ENCODE measurements at regions not wholly inside any gene's neighbourhood (a gene's known extent, or its start where the extent isn't known, plus 50 kb on each side); places are given as distances from the start of the nearest gene placed in this dataset.

- no peak overlapping the region for H3K4me3 ChIP-seq (replicated peaks in 1 of 2; ENCODE audit: low read depth in 2 of 2, low read length in 2 of 2)
- no peak for DNase-seq (ENCODE audit: low read depth in 2 of 2)
- TF ChIP-seq CTCF (IDR thresholded peaks at IDR 0.05; ENCODE audit: low read depth, low read length): no peak
Observed at GRCh38 chr14:53879022-53879686, 77.5 kb downstream of the BMP4 start.

DNA sequence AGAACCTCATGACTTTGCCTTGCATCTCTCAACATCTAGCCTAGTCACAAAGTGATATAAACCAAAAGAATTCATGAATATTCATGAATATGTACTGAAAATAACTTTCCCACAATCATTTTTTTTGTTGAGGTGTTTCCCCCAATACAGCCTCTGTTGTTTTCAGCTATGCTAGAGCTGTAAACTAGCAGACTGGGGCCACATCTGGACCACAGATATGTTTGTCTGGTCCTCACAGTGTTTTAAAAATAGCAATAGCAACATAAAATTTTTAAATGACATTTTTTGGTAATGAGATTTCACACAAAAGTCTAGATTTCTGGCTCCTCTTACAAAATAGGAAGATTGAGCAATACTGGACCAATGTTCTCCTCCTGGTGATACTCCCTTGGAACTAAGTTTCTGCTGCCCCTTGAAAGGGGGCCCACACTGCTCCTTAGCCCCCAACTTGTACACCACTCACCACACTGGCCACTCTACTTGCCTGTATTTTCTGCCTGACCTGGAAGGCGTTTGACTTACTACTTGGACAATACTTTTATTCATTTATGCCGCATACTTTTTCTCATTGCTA lies 81.2 kb downstream of the BMP4 start:
- TF ChIP-seq CTCF (IDR thresholded peaks at IDR 0.05; ENCODE audit: low read depth, low read length): no peak
- no peak for DNase-seq (ENCODE audit: low read depth in 2 of 2)

GRCh38 chr14:53874704-53875103 lies 81.9 kb downstream of the BMP4 start:
- H3K4me3 ChIP-seq (replicated peaks in 1 of 2; ENCODE audit: low read depth in 2 of 2, low read length in 2 of 2): no peak overlapping the region
- TF ChIP-seq CTCF (IDR thresholded peaks at IDR 0.05; ENCODE audit: low read depth, low read length): no peak
- DNase-seq (ENCODE audit: low read depth in 2 of 2): no peak

More for the DNA sequence above, 81.2 kb downstream of the BMP4 start:
- no peak overlapping the region for H3K4me3 ChIP-seq (replicated peaks in 1 of 2; ENCODE audit: low read depth in 2 of 2, low read length in 2 of 2)

DNA sequence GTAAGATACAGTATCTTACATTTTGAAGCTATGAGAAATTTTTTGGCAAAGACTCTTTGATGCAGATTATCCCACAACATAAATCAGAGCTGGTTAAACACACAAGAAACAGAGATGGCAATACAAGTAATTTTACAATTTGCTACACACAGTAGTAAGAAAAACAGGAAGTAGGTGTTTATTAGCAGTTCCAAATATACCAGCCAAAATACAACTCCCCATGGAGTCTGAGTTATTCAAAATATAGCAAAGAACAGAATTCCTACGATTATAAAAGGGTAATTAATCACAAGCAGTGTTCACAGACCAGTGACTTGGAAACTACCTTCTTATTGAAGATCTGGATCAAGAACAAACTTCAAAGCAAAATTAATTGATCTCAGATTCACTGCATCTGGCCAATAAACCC lies 83.9 kb downstream of the BMP4 start:
- no peak for TF ChIP-seq CTCF (IDR thresholded peaks at IDR 0.05; ENCODE audit: low read depth, low read length)
- no peak overlapping the region for H3K4me3 ChIP-seq (replicated peaks in 1 of 2; ENCODE audit: low read depth in 2 of 2, low read length in 2 of 2)
- DNase-seq (ENCODE audit: low read depth in 2 of 2): peak in 1 of 2 donors; percentile 63

GRCh38 chr14:53871951-53872350 lies 84.7 kb downstream of the BMP4 start:
- no peak overlapping the region for H3K4me3 ChIP-seq (replicated peaks in 1 of 2; ENCODE audit: low read depth in 2 of 2, low read length in 2 of 2)
- TF ChIP-seq CTCF (IDR thresholded peaks at IDR 0.05; ENCODE audit: low read depth, low read length): no peak
- no peak for DNase-seq (ENCODE audit: low read depth in 2 of 2)

DNA sequence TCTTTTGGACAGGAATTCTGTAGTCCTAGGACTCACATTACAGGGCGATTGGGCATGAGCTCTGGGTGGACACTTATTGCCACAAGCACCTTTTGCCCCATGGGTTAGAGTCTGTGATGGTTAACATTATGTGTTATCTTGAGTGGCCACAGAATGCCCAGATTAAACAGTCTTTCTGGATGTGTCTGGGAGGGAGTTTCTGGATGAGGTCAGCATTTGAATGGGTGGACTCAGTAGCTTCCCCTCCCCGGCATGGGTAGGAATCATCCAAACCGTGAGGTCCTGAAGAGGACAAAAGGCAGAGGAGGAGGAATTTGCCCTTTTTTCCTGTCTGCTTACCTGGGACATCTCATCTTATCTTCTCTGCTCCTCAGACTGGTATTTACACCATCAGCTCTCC lies 85.6 kb downstream of the BMP4 start:
- TF ChIP-seq CTCF (IDR thresholded peaks at IDR 0.05; ENCODE audit: low read depth, low read length): no peak

More for the DNA sequence above, 85.6 kb downstream of the BMP4 start:
- no peak for DNase-seq (ENCODE audit: low read depth in 2 of 2)
- no peak overlapping the region for H3K4me3 ChIP-seq (replicated peaks in 1 of 2; ENCODE audit: low read depth in 2 of 2, low read length in 2 of 2)
